Esophagus squamous epithelium (tissue), 4 donors: ENCODE measurements at regions not wholly inside any gene's neighbourhood (a gene's known extent, or its start where the extent isn't known, plus 50 kb on each side); places are given as distances from the start of the nearest gene placed in this dataset.

ENCODE experiments used
- CTCF ChIP-seq, 6 experiments: fragments of 450-650 bp in 4 of 6; fragments of 200-600 bp in 2 of 6; sonication (generic) in 2 of 6; IDR thresholded peaks; one replicate each; pipeline ENCODE4 v1.5.1; 2016 to 2019; ENCODE audit warnings: antibody characterized with exemption in 6 of 6, mild to moderate bottlenecking in 4 of 6, moderate library complexity in 4 of 6
- POLR2A ChIP-seq, 4 donors: fragments of 450-650 bp; IDR thresholded peaks; one replicate each; pipeline ENCODE4 v1.6.1; 2017; ENCODE audit warnings: antibody characterized with exemption in 4 of 4, mild to moderate bottlenecking in 4 of 4, moderate library complexity in 3 of 4

- TF ChIP-seq POLR2A (IDR thresholded peaks at IDR 0.05) (no peak), CTCF (IDR thresholded peaks at IDR 0.05) (no peak)
Measured at GRCh38 chr6:93964926-93965325, 545.6 kb upstream of the EPHA7 start.
